ENCODE measurements at regions not wholly inside any gene's neighbourhood (a gene's known extent, or its start where the extent isn't known, plus 50 kb on each side); places are given as distances from the start of the nearest gene placed in this dataset.

GRCh38 chr2:145635706-145636427 is 1115.9 kb upstream of the ZEB2 start:
- TF ChIP-seq CTCF (IDR thresholded peaks at IDR 0.05; ENCODE audit: borderline replicate concordance, extremely low read depth, insufficient read depth), result no peak
- no peak for DNase-seq
- Histone ChIP-seq H3K4me1 (ENCODE audit: control insufficient read depth in 2 of 3, insufficient read depth in 2 of 3, low read depth in 1 of 3, low read length in 3 of 3) (no peaks in the 10 kb centered on the region), H3K4me3 (ENCODE audit: low read length in 3 of 3) (no peak overlapping the region), H3K27ac (ENCODE audit: low read depth in 2 of 2, low read length in 2 of 2) (no peak overlapping the region), H3K9ac (ENCODE audit: low read length in 3 of 3) (no peak overlapping the region), H3K36me3 (ENCODE audit: control insufficient read depth in 2 of 3, insufficient read depth in 3 of 3, low read length in 3 of 3) (no peaks in the 10 kb centered on the region), H3K9me3 (ENCODE audit: control insufficient read depth in 2 of 3, insufficient read depth in 1 of 3, low read length in 3 of 3) (no peaks in the 10 kb centered on the region), H3K27me3 (ENCODE audit: control insufficient read depth, insufficient read depth, low read length) (no peaks in the 10 kb centered on the region)
- no peak for FAIRE-seq
- intact Hi-C loops (cut with DNase I), result no loop called here

- Histone ChIP-seq H3K4me3 (ENCODE audit: low read length in 3 of 3) (no peak overlapping the region), H3K27me3 (ENCODE audit: control insufficient read depth, insufficient read depth, low read length) (no peaks in the 10 kb centered on the region), H3K9ac (ENCODE audit: low read length in 3 of 3) (no peak overlapping the region), H3K36me3 (ENCODE audit: control insufficient read depth in 2 of 3, insufficient read depth in 3 of 3, low read length in 3 of 3) (no peaks in the 10 kb centered on the region), H3K27ac (ENCODE audit: low read depth in 2 of 2, low read length in 2 of 2) (no peak overlapping the region), H3K9me3 (ENCODE audit: control insufficient read depth in 2 of 3, insufficient read depth in 1 of 3, low read length in 3 of 3) (no peaks in the 10 kb centered on the region), H3K4me1 (ENCODE audit: control insufficient read depth in 2 of 3, insufficient read depth in 2 of 3, low read depth in 1 of 3, low read length in 3 of 3) (no peaks in the 10 kb centered on the region)
- DNase-seq (no peak), FAIRE-seq (no peak)
- TF ChIP-seq CTCF (IDR thresholded peaks at IDR 0.05; ENCODE audit: borderline replicate concordance, extremely low read depth, insufficient read depth), result no peak
- intact Hi-C loops (cut with DNase I), result no loop called here
Observed at GRCh38 chr2:145631561-145631960, 1111.6 kb upstream of the ZEB2 start.

DNA sequence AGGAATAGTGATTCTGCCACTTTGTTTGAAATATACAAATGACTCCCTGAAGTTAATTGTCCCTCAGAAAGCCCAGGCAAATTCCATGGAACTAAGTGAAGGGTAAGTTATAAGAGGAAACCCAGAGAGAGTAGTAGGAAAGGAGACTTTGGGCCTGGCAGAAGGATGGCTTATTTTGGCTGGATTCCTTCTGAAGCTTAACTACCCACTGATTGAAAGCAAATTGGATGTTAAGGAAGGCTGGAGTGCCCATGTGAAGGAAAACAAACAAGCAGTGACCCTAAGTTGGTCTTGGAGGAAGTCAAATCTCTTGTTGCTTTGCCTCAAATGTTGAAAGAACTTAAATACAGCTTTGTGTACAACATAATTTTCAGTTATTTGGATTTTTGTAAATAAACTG is 1106.4 kb upstream of the ZEB2 start:
- intact Hi-C loops (cut with DNase I), result no loop called here
- no peak overlapping the region for H3K9ac ChIP-seq (ENCODE audit: low read length in 3 of 3)
- H3K4me3 ChIP-seq (ENCODE audit: low read length in 3 of 3), result no peak overlapping the region
- no peak overlapping the region for H3K27ac ChIP-seq (ENCODE audit: low read depth in 2 of 2, low read length in 2 of 2)
- no peak for TF ChIP-seq CTCF (IDR thresholded peaks at IDR 0.05; ENCODE audit: borderline replicate concordance, extremely low read depth, insufficient read depth)
- DNase-seq (no peak), FAIRE-seq (no peak)
- no peaks in the 10 kb centered on the region for H3K36me3 ChIP-seq (ENCODE audit: control insufficient read depth in 2 of 3, insufficient read depth in 3 of 3, low read length in 3 of 3)
- H3K4me1 ChIP-seq (ENCODE audit: control insufficient read depth in 2 of 3, insufficient read depth in 2 of 3, low read depth in 1 of 3, low read length in 3 of 3), result no peaks in the 10 kb centered on the region
- H3K27me3 ChIP-seq (ENCODE audit: control insufficient read depth, insufficient read depth, low read length), result no peaks in the 10 kb centered on the region
- H3K9me3 ChIP-seq (ENCODE audit: control insufficient read depth in 2 of 3, insufficient read depth in 1 of 3, low read length in 3 of 3), result no peaks in the 10 kb centered on the region

DNA sequence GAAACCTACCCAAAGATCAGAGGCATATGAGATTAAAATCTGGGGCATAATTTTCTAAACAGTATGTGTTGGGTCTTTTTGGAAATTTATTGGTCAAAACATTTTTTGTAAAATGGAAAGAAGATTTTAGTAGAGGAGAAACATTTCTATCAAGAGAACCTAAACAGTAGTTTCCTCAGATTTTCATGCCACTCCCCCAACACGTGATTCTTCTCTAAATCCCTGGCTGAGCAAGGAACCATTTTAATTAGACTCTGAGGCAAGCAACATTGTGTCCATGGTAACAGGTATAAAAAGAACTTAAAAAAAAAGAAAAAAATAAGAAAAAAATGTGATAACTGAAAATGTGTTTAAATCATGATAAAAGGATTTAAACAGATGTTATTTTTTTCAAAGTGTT is 1105.2 kb upstream of the ZEB2 start:
- no peaks in the 10 kb centered on the region for H3K36me3 ChIP-seq (ENCODE audit: control insufficient read depth in 2 of 3, insufficient read depth in 3 of 3, low read length in 3 of 3)
- no peak overlapping the region for H3K27ac ChIP-seq (ENCODE audit: low read depth in 2 of 2, low read length in 2 of 2)
- H3K4me3 ChIP-seq (ENCODE audit: low read length in 3 of 3), result no peak overlapping the region
- H3K9me3 ChIP-seq (ENCODE audit: control insufficient read depth in 2 of 3, insufficient read depth in 1 of 3, low read length in 3 of 3), result no peaks in the 10 kb centered on the region
- TF ChIP-seq CTCF (IDR thresholded peaks at IDR 0.05; ENCODE audit: borderline replicate concordance, extremely low read depth, insufficient read depth), result no peak
- no peaks in the 10 kb centered on the region for H3K4me1 ChIP-seq (ENCODE audit: control insufficient read depth in 2 of 3, insufficient read depth in 2 of 3, low read depth in 1 of 3, low read length in 3 of 3)
- no peaks in the 10 kb centered on the region for H3K27me3 ChIP-seq (ENCODE audit: control insufficient read depth, insufficient read depth, low read length)
- intact Hi-C loops (cut with DNase I), result no loop called here
- FAIRE-seq (no peak), DNase-seq (no peak)
- no peak overlapping the region for H3K9ac ChIP-seq (ENCODE audit: low read length in 3 of 3)

Measured in kidney (tissue), 13 donors.